ENCODE measurements at regions not wholly inside any gene's neighbourhood (a gene's known extent, or its start where the extent isn't known, plus 50 kb on each side); places are given as distances from the start of the nearest gene placed in this dataset.
A peak's percentile ranks its signal among the peaks of the same experiment; 100 is the strongest.
"Not testable (repeated sequence)": the region's sequence is repeated elsewhere in the genome, so short reads cannot be mapped to it uniquely, and the experiment has no call there.

DNA sequence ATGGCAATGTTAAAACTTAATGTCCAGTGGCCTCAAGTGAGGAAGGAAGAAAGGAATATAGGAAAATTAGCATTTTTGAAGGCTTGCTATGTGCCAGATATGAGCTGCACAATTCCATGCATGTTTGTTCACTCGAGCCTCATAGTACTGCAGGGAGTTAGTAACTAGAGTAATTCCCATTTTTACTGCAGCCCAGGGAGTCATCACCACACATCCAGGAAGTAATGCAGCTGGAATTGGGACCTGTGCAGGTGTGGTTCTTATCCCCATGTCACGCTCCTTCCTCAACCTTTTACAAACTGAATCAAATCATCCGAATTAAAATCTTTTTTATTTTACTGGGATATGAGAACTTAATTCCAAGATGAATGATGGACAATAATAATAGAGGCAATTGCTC, 149.5 kb upstream of the MAFB start:
- intact Hi-C loops (cut with micrococcal nuclease): no loop called here
- no peak for DNase-seq
- no peak for ATAC-seq

DNA sequence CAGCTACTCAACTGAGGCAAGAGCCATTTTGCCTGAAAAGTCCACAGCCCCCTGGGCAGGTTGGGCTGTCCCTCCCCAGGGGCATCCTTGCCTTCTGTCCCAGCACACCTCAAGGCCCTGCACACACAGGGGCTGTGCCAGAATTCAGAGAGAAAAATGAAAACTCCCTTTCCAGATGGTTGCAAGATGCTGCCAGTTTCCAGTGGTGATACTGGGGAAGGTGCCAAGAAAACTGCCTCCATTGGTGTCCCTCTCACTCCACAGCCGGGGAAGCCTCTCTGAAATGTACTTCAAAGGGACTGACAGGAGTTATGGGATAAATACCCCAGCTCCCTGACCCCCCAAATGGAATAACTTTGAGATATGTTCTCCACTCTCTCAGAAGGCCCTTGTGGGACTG, 154.2 kb upstream of the MAFB start:
- DNase-seq (no peak), ATAC-seq (no peak)
- intact Hi-C loops (cut with micrococcal nuclease): no loop called here

DNA sequence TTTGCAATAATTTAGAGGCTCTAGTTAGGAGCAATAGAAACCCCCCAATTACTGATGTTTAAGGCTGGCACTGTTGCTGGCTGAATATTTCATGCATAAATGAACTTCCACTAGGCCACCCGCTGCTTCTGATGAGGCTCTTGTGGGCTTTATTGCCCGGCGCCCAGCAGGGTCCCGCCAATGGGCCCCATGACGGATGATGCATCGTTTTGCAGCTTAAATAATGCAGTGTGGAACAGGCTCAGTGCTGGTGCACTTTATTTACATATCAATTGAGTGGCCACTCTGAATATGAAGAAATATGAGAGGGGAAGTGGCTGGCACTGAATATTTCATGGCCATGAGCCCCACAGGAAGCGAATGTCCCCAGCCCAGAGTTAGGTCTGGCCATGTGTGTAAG, 155.3 kb upstream of the MAFB start:
- ATAC-seq: no peak

DNA sequence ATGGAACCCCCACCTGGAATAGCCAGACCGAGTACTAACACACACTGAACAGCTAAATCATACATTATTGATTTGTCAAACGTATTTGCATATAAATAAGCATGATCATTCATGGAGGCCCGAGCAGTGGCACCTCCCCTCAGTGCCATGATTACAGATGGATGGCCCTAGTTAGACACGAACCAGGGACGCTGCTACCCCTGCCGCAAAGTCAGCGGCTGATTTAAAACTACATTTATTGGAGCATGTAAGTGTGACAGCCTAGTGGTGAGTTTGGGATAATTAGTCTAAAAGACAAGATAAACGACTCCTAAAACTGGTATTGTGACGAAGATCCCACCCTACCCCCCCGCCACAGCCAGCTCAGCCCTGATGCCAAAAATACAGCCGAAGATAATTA, 159.1 kb upstream of the MAFB start:
- intact Hi-C loops (cut with micrococcal nuclease): no loop called here
- no peak for DNase-seq
- ATAC-seq: no peak

More for the DNA sequence above, 155.3 kb upstream of the MAFB start:
- no peak for DNase-seq
- intact Hi-C loops (cut with micrococcal nuclease): no loop called here

DNA sequence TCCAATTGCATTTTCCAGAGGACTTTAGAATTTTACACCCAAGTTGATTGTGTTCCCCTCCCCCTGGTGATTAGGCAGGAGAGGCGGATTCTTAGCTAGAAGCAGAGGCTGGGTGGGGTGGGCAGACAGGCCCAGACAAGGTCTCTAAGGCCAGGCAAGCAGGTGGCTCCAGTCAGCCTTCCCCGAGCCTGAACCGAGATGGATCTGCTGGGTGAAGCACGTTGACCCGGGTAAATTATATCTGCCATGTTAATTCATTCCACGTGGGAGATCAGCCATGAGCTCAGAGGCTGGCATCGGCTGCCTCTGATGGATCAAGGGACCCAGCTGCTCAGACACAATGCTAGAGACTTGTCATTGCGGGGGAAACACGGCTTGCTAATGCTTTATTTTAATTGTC, 159.5 kb upstream of the MAFB start:
- DNase-seq: no peak
- no peak for ATAC-seq
- intact Hi-C loops (cut with micrococcal nuclease): no loop called here

DNA sequence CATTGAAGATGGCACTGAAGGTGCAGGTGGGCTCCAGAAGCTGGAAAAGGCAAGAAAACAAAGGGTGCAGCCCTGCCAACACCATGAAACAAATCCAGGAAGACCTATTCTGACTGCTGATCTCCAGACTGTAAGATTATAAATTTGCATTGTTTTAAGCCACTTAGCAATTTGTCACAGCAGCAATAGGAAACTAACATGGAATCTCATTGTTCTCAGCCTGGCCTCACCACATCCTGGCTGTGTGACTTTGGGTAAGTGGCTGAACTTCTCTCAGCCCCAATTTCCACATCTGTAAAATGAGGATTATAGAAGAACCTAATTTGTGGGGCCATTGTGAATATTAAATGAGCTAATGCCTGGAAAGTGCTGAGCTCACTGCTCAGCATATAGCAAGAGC, 160.4 kb upstream of the MAFB start:
- DNase-seq (no peak), ATAC-seq (no peak)
- intact Hi-C loops (cut with micrococcal nuclease): no loop called here

DNA sequence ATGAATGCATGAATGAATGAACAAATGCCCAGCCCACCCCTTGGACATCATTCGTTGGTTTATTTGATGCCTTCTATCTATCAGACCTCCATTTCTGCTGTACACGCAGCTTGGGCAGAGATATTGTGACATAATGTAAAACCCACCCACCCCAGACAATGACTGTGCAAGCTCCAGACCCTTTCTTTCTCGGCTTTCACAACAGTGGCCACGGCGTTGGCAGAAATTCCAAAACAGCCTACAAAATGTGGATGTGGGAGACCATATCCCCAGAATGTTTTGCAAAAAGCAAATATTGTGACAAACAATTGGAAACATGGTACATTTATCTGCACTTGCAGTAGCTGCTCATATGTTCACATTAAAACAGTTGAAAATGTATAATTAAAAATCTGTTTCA, 162.0 kb upstream of the MAFB start:
- no peak for ATAC-seq

DNA sequence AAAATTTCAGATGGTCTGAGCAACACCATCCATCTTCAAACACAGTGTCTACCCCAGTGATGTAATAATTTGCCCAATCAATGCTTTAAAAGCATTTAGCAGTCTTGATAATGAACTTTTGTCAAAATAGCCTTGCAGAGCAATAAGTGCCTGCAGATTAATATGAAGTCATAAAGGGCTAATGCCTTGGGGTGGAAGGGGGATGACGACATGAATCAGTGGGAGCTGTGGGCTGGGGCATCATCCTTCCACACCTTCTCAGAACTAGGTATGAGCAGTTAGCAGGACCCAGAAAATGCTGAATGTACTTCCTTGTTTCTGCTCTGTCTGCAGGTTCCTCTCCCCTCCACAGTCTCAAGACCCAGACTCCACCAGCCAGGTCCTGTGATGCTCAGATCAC, 166.2 kb upstream of the MAFB start:
- ATAC-seq: no peak
- intact Hi-C loops (cut with micrococcal nuclease): no loop called here

More for the DNA sequence above, 162.0 kb upstream of the MAFB start:
- intact Hi-C loops (cut with micrococcal nuclease): no loop called here
- DNase-seq: no peak

DNA sequence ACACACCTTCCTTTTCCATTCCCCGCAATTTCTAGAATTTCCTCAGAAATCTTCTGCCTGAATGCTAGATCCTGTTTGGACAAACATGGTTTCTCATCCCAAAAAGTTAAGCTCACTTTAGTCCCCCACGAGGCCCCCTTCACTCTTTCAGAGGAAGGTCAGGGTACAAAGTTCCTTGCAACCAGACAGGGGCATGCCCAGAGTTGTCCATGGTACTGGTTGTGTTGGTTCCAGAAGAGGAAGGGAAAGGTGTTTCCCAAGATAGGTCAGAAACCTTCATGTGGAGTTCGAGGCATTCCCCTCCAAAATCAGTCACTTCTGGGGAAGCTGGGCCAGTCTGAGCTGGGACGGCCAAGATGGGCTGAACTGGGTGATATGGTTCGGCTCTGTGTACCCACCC, 167.6 kb upstream of the MAFB start:
- no peak for ATAC-seq
- intact Hi-C loops (cut with micrococcal nuclease): no loop called here
- DNase-seq: no peak

More for the DNA sequence above, 166.2 kb upstream of the MAFB start:
- no peak for DNase-seq

DNA sequence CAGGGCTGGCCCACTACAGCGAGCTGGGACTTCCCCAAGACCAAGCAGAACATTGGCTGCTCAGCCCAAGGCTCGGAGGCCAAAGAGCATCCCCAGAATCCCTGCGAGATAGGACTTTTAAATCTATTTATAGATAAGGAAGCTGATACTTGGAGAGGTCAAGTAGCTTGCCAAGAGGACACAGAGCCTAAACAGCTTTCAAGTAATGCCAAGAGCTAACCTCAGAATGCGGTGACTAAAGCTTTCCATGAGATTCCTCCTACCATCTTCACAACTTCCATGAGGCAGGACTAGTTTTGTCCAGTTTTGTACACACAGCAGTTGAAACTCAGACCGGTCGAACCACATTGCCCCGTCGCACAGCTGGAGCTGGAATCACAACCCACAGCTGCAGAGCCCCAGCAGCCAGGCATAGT, 168.1 kb upstream of the TOP1 start:
- intact Hi-C loops (cut with micrococcal nuclease): no loop called here
- ATAC-seq: no peak
- no peak for DNase-seq

DNA sequence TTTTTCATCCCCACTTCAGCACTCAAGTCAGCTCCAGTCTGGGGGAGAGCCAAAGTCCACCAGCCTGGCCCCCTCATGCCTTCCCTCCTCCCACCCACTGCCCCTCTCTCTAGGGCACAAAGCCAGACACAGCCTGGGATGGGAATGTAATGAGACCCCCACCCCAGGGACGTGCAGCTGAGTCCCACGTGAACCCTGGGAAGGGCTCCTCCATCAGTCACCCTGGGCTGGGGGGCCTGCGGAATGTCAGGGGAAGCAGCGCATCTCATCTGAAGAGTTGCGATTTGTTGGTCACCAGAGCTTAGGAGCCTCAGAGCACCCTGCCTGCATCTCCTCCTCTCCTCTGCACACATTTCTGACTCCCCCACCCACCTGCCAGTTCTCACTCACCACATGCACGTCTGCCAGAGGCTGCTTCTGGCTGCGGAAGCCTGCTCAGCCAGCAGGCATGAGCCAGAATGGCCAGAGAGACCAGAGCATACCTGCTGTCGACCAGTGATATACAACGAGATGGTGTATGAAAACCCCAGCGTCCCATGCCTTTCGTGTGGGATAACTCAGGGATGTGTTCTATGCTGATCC, 167.1 kb upstream of the TOP1 start:
- DNase-seq (no peak), ATAC-seq (no peak)
- intact Hi-C loops (cut with micrococcal nuclease): no loop called here

DNA sequence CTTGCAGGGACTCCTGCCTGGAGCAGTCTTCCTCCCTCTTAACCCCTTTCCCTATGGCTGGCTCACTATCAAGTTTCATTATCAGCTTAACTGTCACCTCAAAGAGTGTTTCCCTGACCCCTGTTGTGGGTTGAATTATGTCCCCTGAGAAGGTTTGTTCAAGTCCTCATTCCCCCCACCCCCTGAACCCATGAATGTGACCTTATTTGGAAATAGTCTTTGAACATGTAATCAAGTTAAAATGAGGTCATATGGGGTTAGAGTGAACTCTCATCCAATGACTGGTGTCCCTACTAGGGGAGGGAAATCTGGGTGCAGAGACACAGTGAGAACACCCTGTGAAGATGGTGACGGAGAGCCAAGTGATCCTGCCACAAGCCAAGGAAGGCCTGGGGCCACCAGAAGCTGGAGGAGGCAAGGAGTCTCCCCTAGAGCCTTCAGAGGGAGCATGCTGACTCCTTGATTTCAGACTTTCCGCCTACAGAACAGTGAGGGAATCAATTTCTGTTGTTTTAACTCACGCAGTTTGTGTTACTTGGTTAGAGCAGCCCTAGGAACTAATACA, 165.2 kb upstream of the TOP1 start:
- ATAC-seq (no peak), DNase-seq (no peak)
- intact Hi-C loops (cut with micrococcal nuclease): no loop called here

DNA sequence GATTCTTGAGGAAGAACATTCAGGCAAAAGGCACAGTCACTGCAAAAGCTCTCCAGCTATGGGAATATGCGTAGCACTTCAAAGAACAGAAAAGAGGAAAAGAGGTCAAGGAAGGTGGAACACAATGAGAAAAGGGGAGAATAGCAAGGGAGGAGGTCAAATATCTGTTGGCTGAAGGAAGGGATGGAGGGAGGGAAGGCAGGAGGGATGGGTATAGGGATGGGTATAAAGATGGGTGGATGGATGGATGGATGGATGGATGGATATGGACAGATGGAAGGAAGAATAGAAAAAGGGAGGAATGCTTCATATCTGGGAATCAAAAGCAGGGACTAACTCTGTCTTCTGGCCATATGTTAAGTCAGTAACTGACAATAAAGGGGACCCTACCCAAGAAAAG, 164.2 kb upstream of the TOP1 start:
- intact Hi-C loops (cut with micrococcal nuclease): no loop called here
- ATAC-seq: no peak
- DNase-seq: no peak

DNA sequence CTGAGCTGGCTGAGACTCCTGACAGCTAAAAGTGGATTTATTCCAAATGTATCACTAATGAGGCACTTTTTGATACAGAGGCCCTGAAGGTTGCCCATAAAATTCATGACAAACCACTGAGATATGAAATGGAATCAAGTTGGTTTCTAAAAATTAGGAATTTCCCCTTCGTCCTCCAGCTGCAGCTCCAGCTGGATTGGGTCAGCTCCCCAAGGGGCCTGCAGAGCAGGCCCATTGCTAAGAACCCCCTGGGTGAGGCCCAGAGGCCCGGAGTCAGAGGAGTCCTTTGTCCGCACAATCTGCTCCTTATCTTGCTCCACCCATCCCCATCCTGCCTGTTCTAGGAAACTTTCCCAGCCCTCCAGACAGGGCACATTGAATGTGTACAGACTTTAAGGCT, 163.5 kb upstream of the TOP1 start:
- intact Hi-C loops (cut with micrococcal nuclease): no loop called here
- peak; percentile 77 for ATAC-seq
- DNase-seq: peak; percentile 55

DNA sequence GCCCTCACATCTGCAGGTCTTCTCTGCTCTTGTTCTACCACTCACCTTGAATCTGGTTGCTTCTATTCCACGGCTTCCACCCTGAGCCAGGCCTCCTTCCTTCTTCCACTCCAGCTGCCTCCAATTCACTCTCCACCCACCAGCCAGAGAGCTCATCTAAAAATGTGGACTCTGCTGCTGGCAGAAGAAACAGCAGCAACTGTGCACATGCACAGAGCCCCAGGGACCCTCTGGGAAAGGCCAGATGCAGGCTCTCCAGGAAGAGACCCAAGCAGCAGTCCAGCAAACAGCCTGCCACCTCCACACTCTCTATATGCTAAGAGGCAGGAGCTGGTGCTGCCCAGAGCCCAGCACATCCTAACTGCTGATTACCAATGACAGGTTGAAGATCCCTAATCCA, 162.6 kb upstream of the TOP1 start:
- intact Hi-C loops (cut with micrococcal nuclease): no loop called here
- ATAC-seq (peak; percentile 69), DNase-seq (peak; percentile 53)

DNA sequence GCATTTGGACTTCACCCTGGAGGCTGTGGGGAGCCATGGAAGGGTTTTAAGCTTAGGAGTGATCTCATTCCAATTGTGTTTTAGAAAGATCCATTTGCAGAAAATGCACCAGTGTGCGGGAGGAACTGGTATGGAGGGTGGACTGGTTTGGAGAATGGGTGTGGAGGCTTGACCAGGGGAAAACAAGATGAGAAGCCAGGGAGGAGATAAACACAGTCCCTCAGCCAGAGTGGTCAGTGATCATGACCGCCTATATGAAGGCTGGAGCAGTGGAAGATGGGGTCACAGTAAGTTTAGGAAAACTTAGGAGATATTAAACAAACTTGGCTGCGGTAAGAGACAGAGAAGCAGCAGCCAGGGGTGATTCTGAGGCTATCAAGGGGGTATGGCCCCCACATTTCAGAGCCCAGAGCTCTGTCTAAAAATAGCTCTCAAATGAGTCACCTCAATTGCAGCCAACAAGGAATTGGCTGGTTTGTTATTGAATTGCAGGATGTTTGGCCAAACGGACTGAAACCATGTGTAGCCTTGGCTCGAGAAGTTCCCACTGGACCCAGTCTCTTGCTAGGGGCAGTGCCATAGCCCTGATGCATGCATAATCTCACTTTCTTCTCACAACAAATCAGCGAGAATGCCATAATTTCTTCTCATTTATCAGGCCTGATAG, 159.9 kb upstream of the TOP1 start:
- intact Hi-C loops (cut with micrococcal nuclease): no loop called here
- DNase-seq: peak; percentile 53
- ATAC-seq: peak; percentile 79

DNA sequence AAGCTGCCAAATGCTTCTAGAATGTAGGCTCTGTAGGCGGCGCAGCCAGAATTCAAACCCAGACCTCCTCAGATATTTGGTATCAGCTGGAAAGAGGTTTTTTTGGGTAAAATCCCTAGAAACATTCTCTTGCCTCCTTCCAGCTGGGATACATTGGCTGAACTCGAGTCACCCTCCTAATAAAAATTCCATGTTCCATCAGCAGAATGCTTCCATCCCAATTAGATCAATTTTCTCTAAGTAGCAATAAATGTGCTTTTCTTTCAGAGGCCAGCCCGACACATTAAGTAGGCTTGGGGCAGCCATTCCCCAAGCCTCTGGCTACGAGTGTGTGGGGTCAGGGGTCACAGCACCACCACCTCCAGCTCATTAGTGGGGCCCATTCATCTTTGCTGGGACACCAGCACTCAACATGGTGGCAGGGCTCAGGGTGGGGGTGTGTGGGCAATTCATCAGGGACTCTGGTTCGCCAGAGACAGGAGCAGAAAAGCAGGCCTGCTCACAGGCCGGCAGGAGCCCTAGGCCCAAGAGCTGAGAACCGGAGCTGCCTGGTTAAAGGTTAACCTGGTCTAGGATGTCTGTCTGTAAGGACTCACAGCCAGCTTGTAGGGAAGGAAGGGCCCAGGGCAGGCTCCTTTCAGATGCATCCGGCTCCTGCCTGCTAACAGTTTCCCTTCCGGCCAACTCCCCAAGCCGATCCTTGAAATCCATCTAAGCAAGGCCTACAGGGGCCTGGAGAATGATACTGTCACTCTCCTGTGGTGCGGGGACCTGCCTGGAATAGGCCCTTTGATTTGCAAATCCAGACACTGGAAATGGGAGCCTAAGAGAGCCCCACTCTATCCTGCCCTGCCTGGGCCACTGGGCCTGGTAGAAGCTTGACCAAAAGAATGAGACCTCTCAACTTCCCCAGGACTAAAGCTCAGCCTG, 159.1 kb upstream of the TOP1 start:
- ATAC-seq (peak; percentile 9), DNase-seq (no peak)
- intact Hi-C loops (cut with micrococcal nuclease): no loop called here

DNA sequence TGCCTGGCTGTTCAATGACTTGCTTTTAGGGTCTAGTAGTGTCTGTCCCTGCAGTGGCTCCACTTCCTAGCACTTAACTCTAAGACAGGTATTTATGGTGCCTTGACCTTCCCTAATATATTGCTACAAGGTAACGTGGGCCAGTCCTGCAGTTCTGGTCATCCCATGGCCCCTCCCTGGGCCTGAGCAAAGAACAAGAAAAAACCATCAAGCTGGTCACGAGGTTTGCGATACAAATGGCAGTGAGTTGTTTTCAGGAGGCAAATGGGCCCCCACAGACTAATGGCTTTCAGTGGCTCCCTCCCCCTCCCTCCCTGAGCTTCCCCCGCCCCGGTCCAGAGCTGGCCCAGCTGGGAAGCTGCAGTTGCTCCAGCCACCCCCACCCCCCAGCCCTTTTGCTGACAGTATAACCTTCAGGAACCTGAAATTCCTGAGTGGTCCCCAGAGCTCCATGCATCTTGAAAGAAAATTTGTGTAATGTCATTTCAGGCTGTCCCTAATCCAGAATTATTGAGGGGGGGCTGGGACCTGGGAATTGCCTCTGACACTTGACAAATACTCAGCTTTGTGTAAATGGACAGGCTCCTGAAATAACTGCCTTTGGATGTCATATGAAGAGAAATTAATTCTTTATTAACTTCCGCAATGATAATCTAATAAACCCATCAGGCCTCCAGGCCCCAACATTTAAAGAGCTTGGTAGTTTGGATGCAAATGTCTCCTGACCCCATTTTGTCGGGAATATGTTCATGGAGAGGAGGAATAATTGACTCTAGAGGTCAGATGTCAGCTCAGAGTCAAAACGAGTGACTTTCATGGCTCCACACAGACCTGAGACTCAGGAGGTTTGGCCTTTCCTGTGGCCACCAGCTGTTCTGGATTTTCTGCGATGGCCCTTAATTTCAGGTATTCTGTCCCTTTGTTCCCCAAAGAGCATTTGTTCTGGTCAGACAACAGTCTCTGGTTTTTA, 153.2 kb upstream of the TOP1 start:
- intact Hi-C loops (cut with micrococcal nuclease): no loop called here
- ATAC-seq: no peak
- no peak for DNase-seq

DNA sequence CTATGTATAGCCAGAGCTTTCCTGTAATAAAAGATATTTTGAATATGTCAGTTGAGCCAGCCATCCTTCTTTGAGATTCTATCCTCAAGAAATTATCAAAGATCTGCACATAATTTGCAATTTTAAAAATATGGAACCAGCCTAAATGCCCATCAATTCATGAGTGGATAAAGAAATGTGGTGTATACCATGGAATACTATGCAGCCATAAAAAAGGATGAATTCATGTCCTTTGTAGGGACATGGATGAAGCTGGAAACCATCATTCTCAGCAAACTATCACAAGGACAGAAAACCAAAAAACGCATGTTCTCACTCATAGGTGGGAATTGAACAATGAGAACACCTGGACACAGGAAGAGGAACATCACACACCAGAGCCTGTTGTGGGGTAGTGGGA, 150.5 kb upstream of the TOP1 start:
- DNase-seq; ATAC-seq; intact Hi-C loops (cut with micrococcal nuclease): not testable (repeated sequence)
